ENCODE measurements at regions not wholly inside any gene's neighbourhood (a gene's known extent, or its start where the extent isn't known, plus 50 kb on each side); places are given as distances from the start of the nearest gene placed in this dataset.

GRCh38 chr2:59921743-59922142 lies 631.7 kb downstream of the BCL11A start:
- no peak for DNase-seq (ENCODE audit: low read depth, low spot score)

DNA sequence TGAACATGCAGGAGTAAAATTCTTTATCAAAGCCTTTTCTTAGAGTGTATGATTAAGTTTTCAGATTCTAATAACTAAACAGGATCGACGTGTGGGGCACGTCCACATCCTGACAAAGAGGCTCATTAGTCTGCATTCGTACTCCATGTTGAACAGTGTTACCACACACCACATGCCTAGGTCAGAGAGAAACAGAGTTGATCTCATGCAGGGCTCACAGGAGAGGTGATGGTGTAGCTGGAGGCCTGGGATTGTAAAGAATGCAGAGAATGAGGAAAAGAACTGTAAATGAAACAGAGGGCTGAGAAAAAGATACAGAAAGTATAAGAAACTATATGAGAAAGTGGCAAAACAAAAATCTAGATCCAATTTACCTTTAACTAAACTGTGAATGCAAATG lies 632.5 kb downstream of the BCL11A start:
- no peak for DNase-seq (ENCODE audit: low read depth, low spot score)

DNA sequence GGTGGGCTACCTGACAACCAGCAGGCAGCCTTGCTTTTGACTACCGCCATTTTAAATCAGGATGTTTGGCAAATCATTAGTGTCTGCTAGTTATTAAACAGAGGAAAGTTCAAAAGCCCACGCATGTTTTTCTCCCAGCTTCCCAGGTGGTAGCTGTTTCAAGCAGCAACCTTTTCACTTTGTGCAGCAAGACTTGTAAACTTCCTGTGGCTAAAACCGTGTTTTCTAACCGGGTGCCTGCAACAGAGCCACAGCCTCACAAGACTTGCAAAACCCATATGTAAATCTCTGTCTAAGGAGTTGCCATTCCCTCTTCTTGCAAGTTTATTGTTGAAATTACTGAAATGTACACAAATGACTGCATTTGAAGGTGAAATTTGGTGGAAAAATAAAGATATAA lies 633.1 kb downstream of the BCL11A start:
- DNase-seq (ENCODE audit: low read depth, low spot score): no peak

DNA sequence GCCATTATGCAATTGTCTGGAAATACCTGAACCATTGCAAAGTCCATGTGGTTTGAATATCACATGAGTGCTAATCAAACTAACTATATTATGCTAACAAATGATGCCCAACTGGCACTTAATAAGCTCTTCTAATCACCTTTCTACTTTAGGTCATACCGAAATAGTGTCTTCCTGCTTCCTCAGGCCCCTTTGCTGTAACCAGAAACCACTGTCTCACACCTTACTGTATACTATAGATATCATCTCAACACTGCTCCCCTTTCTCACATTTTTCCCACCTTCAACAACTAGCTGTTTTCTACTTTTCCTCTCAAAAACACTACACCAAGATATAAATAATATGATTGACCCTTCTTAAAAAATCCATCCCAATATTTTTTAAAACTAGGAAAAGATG lies 633.9 kb downstream of the BCL11A start:
- DNase-seq (ENCODE audit: low read depth, low spot score): no peak

DNA sequence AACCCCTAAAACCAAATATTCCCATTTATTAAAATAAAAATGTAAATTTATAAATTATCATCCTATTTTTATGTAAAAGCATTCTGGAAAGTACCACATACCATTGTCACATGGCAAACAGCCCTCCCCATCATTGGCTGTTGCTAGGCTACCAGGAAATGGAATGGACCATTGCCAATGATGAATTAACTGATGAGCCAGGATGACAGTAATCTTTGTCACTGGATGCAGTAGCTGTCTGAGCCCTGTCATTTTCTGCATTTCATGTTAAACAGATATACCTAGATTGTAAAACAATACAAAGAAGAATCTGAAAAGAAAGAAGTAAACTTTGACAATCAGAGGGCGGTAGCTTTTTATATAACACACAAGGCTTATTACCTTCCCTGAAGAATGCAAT lies 641.4 kb downstream of the BCL11A start:
- DNase-seq (ENCODE audit: low read depth, low spot score): no peak

DNA sequence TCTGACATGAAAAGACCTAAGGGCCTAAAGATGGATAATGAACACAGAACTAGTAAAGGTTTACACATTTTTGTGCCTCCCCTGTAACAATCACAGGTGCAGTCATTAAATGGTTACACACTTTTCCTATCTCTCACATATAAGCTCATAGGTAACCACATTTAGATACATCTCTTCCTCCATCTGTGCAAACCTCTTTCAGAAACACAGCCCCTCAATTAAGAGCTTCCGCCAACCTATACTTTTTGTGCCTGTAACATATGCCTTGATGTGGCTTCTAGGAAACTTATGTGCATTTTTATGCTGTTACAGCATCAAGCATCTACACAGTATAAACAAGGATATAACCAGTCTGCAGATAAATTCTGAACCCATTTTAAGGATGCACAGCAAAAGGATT lies 643.3 kb downstream of the BCL11A start:
- no peak for DNase-seq (ENCODE audit: low read depth, low spot score)

DNA sequence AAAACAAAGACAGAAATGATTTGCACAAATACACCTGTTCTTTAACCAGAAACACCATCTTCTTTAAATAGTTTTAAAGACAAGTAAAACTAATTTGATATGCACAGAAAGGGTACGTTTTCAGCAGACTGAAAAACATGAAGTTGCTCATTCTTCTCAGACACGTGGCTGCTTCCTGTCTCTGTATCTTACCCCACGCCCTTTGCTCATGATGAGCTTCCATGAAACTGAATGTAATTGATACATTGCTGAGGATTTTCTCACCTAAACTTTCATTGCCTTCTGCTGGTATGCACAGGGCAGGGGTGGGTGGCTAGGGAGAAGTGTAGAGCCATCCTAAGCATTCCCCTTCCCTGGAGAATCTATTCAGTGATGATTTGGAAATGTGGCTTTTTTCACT lies 644.3 kb downstream of the BCL11A start:
- DNase-seq (ENCODE audit: low read depth, low spot score): no peak

DNA sequence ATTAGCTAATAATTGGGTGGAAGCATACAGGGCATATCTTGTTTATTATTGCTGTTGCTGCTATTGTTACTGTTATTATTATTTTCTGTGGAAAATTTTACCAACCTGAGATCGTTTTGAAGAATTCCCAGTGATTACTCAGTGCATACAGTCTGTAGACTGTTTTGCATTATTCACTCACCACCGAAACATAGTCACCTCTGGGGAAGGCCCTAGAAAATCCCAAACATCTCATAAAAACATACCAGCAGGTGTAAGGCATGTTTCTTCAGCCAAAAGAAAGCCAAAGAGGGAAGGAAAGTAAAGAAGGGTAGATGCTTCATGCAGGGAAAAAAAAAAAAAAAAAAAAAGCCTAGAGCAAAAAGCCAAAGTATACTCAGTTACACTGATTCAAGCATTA lies 647.7 kb downstream of the BCL11A start:
- no peak for DNase-seq (ENCODE audit: low read depth, low spot score)

GRCh38 chr2:59903994-59904544 lies 649.4 kb downstream of the BCL11A start:
- no peak for DNase-seq (ENCODE audit: low read depth, low spot score)

GRCh38 chr2:59900728-59901452 lies 652.6 kb downstream of the BCL11A start:
- no peak for DNase-seq (ENCODE audit: low read depth, low spot score)

- DNase-seq (ENCODE audit: low read depth, low spot score): no peak
Observed at GRCh38 chr2:59899692-59900091, 653.8 kb downstream of the BCL11A start.

DNA sequence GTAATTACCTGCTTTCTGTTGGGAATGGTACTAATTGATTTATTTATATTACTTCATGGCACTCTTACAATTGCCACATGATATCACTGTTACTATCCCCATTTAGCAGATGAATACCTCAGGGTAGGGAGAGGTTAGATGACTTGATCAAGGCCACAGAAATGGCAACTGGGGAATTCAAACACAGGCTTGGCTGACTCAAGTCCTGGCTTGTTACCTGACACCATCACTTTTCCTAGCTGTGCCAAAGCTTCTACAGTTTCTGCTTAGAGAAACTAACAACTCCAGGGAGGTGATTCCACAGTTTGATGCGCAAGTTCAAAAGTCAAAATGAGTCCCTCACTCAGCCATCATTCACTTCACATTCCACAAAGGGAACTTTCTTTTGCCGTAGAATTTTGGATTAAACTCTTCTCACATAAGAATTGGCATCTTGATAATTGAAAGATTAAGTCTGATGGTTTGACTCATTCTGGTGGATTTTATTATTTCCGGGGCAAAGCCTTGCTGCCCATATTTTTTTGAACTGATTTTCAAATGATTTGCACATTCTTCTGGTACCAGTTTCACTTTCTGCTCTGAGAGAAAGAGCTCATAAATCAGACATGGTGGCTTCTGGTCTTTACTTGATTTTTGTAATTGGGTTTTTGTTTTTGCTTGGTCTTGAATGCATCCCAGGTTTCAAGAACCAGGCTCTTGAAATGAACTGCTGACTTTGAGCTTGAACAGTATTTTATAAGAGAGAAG lies 656.8 kb downstream of the BCL11A start:
- no peak for DNase-seq (ENCODE audit: low read depth, low spot score)

- no peak for DNase-seq (ENCODE audit: low read depth, low spot score)
Observed at GRCh38 chr2:59893612-59894011, 659.8 kb downstream of the BCL11A start.

GRCh38 chr2:59892398-59892797 lies 661.1 kb downstream of the BCL11A start:
- no peak for DNase-seq (ENCODE audit: low read depth, low spot score)

- DNase-seq (ENCODE audit: low read depth, low spot score): no peak
Observed at GRCh38 chr2:59889305-59889704, 664.1 kb downstream of the BCL11A start.

DNA sequence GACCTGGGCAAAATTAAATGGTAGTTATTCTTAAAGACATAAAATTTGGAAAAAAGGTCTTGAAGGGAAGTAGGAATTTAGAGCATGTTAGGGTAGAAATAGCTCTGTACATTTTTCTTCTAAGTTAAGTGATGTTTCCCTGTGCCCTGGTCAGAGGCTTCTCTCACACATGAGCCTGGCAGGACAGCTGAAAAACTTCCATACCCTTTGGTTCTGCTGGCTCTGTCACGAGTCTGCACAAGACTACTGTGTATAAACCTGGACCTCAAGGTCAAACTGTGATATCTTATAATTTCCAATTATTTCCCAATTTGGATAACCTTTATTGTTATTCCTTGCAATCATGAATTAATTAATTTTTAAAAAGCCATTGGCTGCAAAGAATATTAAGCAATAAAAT lies 664.7 kb downstream of the BCL11A start:
- no peak for DNase-seq (ENCODE audit: low read depth, low spot score)

GRCh38 chr2:59888015-59888414 lies 665.4 kb downstream of the BCL11A start:
- DNase-seq (ENCODE audit: low read depth, low spot score): no peak

DNA sequence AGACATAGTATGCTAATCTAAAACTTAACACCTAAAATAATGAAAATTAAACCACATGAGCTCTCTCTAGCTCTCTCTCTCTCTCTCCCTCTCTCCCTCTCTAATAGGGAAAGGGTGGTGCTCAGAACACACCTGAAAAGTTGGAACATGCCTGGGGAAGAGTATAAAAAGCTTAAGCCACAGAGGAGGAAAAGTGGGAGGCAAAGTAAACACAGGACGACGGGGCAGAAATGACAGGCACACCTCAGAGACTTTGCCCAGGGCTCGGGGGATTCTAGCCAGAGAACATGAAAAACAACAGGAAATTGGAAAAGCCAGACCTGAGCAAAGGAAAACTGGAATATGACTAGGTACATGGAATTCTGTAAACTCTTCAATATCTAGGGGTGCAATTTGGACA lies 666.1 kb downstream of the BCL11A start:
- DNase-seq (ENCODE audit: low read depth, low spot score): no peak

- DNase-seq (ENCODE audit: low read depth, low spot score): no peak
Observed at GRCh38 chr2:59886759-59887158, 666.7 kb downstream of the BCL11A start.

GRCh38 chr2:59885541-59885940 lies 667.9 kb downstream of the BCL11A start:
- no peak for DNase-seq (ENCODE audit: low read depth, low spot score)

DNA sequence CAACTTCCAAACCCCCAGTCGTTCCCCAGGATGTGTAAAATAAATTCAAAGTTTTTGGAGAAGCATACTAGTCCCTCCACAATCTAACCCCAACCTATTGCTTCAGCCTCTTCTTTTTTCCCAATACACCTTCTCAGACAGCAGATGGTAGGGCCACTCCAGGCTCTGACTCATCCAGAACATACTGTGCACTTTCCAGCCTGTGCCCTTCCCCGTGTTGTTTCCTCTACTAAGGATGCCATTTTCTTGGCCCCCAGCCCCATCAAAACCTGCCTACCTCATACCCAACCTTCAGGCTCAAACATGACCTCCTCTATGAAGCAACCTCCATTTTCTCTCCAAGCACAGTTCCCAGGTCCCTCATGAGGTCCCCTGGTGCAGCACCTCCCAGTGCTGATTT lies 669.3 kb downstream of the BCL11A start:
- DNase-seq (ENCODE audit: low read depth, low spot score): no peak

DNA sequence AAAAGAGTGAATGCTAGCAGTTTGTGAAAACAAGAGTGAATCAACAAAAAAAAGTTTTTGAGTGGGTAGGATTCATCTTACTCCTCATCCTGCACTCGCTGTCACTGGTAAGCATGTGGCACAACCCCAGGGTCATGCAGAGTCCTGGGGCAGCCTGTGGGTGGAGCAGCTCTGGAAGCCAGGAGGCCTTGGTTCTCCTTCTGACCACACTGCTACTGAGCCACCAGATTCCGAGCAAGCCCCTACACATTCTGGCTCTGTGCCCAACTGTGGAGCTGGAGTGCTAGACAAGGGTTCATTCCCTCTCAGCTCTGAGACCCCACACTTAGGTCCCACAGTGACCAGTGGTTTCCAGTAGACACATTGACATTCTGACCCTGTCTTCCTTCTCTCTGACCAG lies 670.6 kb downstream of the BCL11A start:
- no peak for DNase-seq (ENCODE audit: low read depth, low spot score)

DNA sequence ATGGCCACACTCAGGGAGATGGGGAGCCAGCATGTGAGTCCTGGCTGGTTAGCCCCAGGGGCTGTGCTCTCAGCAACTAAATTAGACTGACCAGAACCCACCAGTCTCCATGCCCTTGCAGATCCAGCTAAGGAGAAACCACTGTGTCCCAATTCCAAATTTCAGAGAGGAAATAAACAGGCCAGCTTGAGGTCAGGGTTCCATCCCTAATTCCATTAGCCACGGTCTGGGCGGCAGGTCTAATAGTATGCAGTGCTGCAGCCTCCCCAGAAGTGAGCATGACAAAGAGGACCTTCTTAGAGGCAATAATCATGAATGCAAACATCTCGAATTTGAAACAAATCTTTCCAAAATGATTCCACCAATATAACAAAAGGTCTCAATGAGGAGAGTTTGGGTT lies 671.2 kb downstream of the BCL11A start:
- no peak for DNase-seq (ENCODE audit: low read depth, low spot score)

Measured in smooth muscle cell of the brain vasculature (primary cell).